ENCODE measurements at regions not wholly inside any gene's neighbourhood (a gene's known extent, or its start where the extent isn't known, plus 50 kb on each side); places are given as distances from the start of the nearest gene placed in this dataset.

GRCh38 chr7:21251151-21251800 lies 176.6 kb upstream of the SP4 start:
- DNase-seq, result peak; percentile 85

- peak; percentile 95 for DNase-seq
These were observed 173.9 kb upstream of the SP4 start for GRCh38 chr7:21253740-21254687.

- peak; percentile 7 for DNase-seq
These were observed 171.5 kb upstream of the SP4 start for GRCh38 chr7:21256310-21256877.

GRCh38 chr7:21260939-21261338 lies 166.9 kb upstream of the SP4 start:
- DNase-seq, result no peak

- peak; percentile 67 for DNase-seq
These were observed 166.0 kb upstream of the SP4 start for GRCh38 chr7:21261627-21262594.

- no peak for DNase-seq
These were observed 158.9 kb upstream of the SP4 start for GRCh38 chr7:21269021-21269420.

GRCh38 chr7:21276471-21277035 lies 151.3 kb upstream of the SP4 start:
- DNase-seq, result no peak

GRCh38 chr7:21278944-21279343 lies 148.9 kb upstream of the SP4 start:
- no peak for DNase-seq

- DNase-seq, result no peak
These were observed 146.7 kb upstream of the SP4 start for GRCh38 chr7:21281193-21281592.

GRCh38 chr7:21293771-21294170 lies 134.1 kb upstream of the SP4 start:
- DNase-seq, result no peak

GRCh38 chr7:21299766-21300165 lies 128.1 kb upstream of the SP4 start:
- no peak for DNase-seq

GRCh38 chr7:21300692-21301091 lies 127.2 kb upstream of the SP4 start:
- no peak for DNase-seq

GRCh38 chr7:21304808-21305375 lies 123.0 kb upstream of the SP4 start:
- DNase-seq, result no peak

GRCh38 chr7:21305455-21306235 lies 122.2 kb upstream of the SP4 start:
- no peak for DNase-seq

- DNase-seq, result no peak
These were observed 112.9 kb upstream of the SP4 start for GRCh38 chr7:21314954-21315353.

- peak; percentile 99 for DNase-seq
These were observed 109.6 kb upstream of the SP4 start for GRCh38 chr7:21317966-21318915.

- DNase-seq, result peak; percentile 82
These were observed 109.0 kb upstream of the SP4 start for GRCh38 chr7:21318916-21319270.

- no peak for DNase-seq
These were observed 101.6 kb upstream of the SP4 start for GRCh38 chr7:21326241-21326640.

GRCh38 chr7:21326921-21327320 lies 101.0 kb upstream of the SP4 start:
- no peak for DNase-seq
